ENCODE measurements at regions not wholly inside any gene's neighbourhood (a gene's known extent, or its start where the extent isn't known, plus 50 kb on each side); places are given as distances from the start of the nearest gene placed in this dataset.

DNA sequence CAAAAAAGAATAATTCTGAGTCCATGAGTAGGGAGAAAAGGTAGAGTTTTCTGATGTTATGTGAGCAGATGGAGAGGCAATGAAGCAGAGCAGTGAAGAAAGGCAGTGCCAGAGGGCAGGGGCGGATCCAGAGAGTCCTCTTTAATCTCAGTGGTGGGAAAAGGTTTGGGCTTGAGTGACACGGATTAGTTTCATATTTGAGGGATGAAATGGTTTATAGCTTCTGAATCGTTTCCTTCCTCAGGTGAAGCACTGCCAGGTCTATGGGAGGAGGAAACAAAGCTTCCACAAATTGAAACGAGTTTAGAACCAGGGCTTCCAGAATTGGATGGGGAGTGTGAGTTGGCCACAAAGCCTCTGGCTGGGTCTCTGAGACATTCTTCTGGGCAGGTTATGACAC lies 517.0 kb upstream of the PAPPA start:
- no TSS peak for BruUV-seq (replicated peaks)
- H3K4me1 Mint-ChIP-seq (ENCODE audit: low read depth, unreplicated experiment): peaks cover 6% of the 10 kb centered on the region
- no peaks in the 10 kb centered on the region for H3K36me3 Mint-ChIP-seq (ENCODE audit: insufficient read depth, unreplicated experiment)
- H3K27me3 Mint-ChIP-seq (ENCODE audit: unreplicated experiment): no peaks in the 10 kb centered on the region
- TF ChIP-seq, protein P1, sequence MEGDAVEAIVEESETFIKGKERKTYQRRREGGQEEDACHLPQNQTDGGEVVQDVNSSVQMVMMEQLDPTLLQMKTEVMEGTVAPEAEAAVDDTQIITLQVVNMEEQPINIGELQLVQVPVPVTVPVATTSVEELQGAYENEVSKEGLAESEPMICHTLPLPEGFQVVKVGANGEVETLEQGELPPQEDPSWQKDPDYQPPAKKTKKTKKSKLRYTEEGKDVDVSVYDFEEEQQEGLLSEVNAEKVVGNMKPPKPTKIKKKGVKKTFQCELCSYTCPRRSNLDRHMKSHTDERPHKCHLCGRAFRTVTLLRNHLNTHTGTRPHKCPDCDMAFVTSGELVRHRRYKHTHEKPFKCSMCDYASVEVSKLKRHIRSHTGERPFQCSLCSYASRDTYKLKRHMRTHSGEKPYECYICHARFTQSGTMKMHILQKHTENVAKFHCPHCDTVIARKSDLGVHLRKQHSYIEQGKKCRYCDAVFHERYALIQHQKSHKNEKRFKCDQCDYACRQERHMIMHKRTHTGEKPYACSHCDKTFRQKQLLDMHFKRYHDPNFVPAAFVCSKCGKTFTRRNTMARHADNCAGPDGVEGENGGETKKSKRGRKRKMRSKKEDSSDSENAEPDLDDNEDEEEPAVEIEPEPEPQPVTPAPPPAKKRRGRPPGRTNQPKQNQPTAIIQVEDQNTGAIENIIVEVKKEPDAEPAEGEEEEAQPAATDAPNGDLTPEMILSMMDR (IDR thresholded peaks at IDR 0.05; ENCODE audit: unreplicated experiment): no peak
- CTCF ChIA-PET: no interaction called here
- no peak overlapping the region for H3K4me3 Mint-ChIP-seq (ENCODE audit: low read depth, unreplicated experiment)
- H3K27ac Mint-ChIP-seq (ENCODE audit: unreplicated experiment): no peak overlapping the region
- H3K9me3 Mint-ChIP-seq (ENCODE audit: low read depth, unreplicated experiment): peaks cover 7% of the 10 kb centered on the region
- no peak for DNase-seq
- intact Hi-C loops (cut with micrococcal nuclease; ENCODE audit: unreplicated experiment): no loop called here

DNA sequence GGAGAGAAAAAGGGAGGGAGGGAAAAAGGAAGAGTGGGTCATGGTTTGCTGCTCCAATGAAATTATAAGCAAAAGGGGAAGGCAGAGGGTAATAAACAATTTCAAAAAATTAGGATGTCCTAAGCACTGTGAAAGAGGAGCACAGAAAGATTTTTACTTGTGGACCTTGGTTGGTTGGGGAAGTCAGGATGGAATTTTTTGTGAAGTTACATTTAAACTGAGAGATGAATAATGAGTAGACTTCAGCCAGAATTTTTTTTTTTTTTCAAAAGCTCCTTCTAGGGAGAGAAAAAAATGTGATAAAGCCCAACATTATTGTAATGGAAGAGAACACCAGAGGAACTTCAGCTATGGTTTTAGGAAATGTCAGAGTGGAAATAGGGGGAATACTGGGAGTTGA lies 515.9 kb upstream of the PAPPA start:
- DNase-seq: no peak
- no peak overlapping the region for H3K4me3 Mint-ChIP-seq (ENCODE audit: low read depth, unreplicated experiment)
- peaks cover 7% of the 10 kb centered on the region for H3K4me1 Mint-ChIP-seq (ENCODE audit: low read depth, unreplicated experiment)
- peaks cover 8% of the 10 kb centered on the region for H3K9me3 Mint-ChIP-seq (ENCODE audit: low read depth, unreplicated experiment)
- CTCF ChIA-PET: no interaction called here
- TF ChIP-seq, protein P1 (IDR thresholded peaks at IDR 0.05; ENCODE audit: unreplicated experiment): no peak
- intact Hi-C loops (cut with micrococcal nuclease; ENCODE audit: unreplicated experiment): no loop called here
- H3K27ac Mint-ChIP-seq (ENCODE audit: unreplicated experiment): no peak overlapping the region
- no peaks in the 10 kb centered on the region for H3K36me3 Mint-ChIP-seq (ENCODE audit: insufficient read depth, unreplicated experiment)
- BruUV-seq (replicated peaks): no TSS peak
- no peaks in the 10 kb centered on the region for H3K27me3 Mint-ChIP-seq (ENCODE audit: unreplicated experiment)

DNA sequence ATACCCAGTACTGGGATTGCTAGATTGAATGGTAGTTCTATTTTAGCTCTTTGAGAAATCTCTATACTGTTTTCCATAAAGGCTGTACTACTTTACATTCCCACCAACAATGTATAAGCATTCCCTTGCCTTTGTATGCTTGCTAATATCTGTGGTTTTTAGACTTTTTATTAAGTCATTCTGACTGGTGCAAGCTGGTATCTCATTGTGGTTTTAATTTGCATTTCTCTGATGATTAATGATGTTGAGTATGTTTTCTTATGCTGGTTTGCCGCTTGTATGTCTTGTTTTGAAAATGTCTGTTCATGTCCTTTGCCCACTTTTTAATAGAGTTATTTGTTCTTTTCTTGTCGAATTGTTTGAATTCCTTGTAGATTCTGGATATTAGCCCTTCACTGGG lies 512.7 kb upstream of the PAPPA start:
- CTCF ChIA-PET: no interaction called here
- Mint-ChIP-seq H3K27me3 (ENCODE audit: unreplicated experiment) (no peaks in the 10 kb centered on the region), H3K4me3 (ENCODE audit: low read depth, unreplicated experiment) (no peak overlapping the region), H3K4me1 (ENCODE audit: low read depth, unreplicated experiment) (peaks cover 7% of the 10 kb centered on the region), H3K36me3 (ENCODE audit: insufficient read depth, unreplicated experiment) (no peaks in the 10 kb centered on the region), H3K9me3 (ENCODE audit: low read depth, unreplicated experiment) (peaks cover 6% of the 10 kb centered on the region), H3K27ac (ENCODE audit: unreplicated experiment) (no peak overlapping the region)
- no peak for DNase-seq
- no TSS peak for BruUV-seq (replicated peaks)
- intact Hi-C loops (cut with micrococcal nuclease; ENCODE audit: unreplicated experiment): no loop called here
- TF ChIP-seq, protein P1 (IDR thresholded peaks at IDR 0.05; ENCODE audit: unreplicated experiment): no peak

DNA sequence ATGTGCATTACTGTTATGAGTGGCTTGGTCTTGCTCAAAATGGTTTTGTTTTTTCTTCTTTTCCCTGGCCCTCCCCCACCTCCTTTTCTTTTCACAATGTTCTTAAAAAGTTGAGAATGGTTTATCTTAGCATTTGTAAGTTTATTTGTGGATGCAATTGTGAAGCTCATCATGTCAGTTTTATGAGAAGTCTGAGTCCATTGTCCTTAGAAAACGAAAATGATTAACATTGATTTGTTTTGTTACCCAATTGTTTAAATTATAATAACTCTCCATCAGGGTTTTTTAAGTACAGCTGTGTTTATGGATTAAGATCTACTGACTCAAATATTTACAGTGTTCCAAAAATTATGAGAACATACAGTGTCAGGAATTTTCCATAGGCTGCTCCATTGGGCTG lies 511.3 kb upstream of the PAPPA start:
- TF ChIP-seq, protein P1 (IDR thresholded peaks at IDR 0.05; ENCODE audit: unreplicated experiment): no peak
- BruUV-seq (replicated peaks): no TSS peak
- Mint-ChIP-seq H3K27ac (ENCODE audit: unreplicated experiment) (no peak overlapping the region), H3K4me3 (ENCODE audit: low read depth, unreplicated experiment) (no peak overlapping the region), H3K9me3 (ENCODE audit: low read depth, unreplicated experiment) (peaks cover 6% of the 10 kb centered on the region), H3K36me3 (ENCODE audit: insufficient read depth, unreplicated experiment) (no peaks in the 10 kb centered on the region), H3K4me1 (ENCODE audit: low read depth, unreplicated experiment) (peaks cover 7% of the 10 kb centered on the region), H3K27me3 (ENCODE audit: unreplicated experiment) (no peaks in the 10 kb centered on the region)
- no peak for DNase-seq
- intact Hi-C loops (cut with micrococcal nuclease; ENCODE audit: unreplicated experiment): no loop called here
- CTCF ChIA-PET: no interaction called here

All from Calu3 (cell line).